Activated CD8-positive, alpha-beta memory T cell treated with anti-CD3 and anti-CD28 coated beads, Interleukin-2, amount 10 ng/mL, durations not matched to agents 7 days and 5 days (primary cell): ENCODE measurements at regions not wholly inside any gene's neighbourhood (a gene's known extent, or its start where the extent isn't known, plus 50 kb on each side); places are given as distances from the start of the nearest gene placed in this dataset.

Experiments used
- ATAC-seq: fragments of 150-1000 bp; cut with Tn5 transposase; one replicate; pipeline ENCODE4 v1.10.0; 2021; ENCODE audit warnings: moderate library complexity
- CTCF ChIA-PET: fragments of 350-600 bp; sonication (Branson Sonifier 250); formaldehyde crosslinking; loops from one replicate; lab custom pipeline; 2021; ENCODE audit warnings: antibody characterized with exemption; lab: Charles Lee
- DNase-seq: peaks from one replicate; pipeline ENCODE4 v3.0.0-alpha.2; 2020
- H3K27ac Mint-ChIP-seq: one replicate; pipeline ENCODE4 v1.8.0; 2021; ENCODE audit warnings: mild to moderate bottlenecking, mixed read lengths
- H3K27me3 Mint-ChIP-seq: one replicate; pipeline ENCODE4 v1.8.0; 2021; ENCODE audit warnings: mixed read lengths
- H3K36me3 Mint-ChIP-seq: one replicate; pipeline ENCODE4 v1.8.0; 2021; ENCODE audit warnings: mild to moderate bottlenecking, mixed read lengths
- H3K4me1 Mint-ChIP-seq: one replicate; pipeline ENCODE4 v1.8.0; 2021; ENCODE audit warnings: mixed read lengths
- H3K4me3 Mint-ChIP-seq: one replicate; pipeline ENCODE4 v1.8.0; 2021; ENCODE audit warnings: mild to moderate bottlenecking, moderate library complexity, mixed read lengths
- H3K9me3 Mint-ChIP-seq: one replicate; pipeline ENCODE4 v1.8.0; 2022; ENCODE audit warnings: low read depth, mixed read lengths

DNA sequence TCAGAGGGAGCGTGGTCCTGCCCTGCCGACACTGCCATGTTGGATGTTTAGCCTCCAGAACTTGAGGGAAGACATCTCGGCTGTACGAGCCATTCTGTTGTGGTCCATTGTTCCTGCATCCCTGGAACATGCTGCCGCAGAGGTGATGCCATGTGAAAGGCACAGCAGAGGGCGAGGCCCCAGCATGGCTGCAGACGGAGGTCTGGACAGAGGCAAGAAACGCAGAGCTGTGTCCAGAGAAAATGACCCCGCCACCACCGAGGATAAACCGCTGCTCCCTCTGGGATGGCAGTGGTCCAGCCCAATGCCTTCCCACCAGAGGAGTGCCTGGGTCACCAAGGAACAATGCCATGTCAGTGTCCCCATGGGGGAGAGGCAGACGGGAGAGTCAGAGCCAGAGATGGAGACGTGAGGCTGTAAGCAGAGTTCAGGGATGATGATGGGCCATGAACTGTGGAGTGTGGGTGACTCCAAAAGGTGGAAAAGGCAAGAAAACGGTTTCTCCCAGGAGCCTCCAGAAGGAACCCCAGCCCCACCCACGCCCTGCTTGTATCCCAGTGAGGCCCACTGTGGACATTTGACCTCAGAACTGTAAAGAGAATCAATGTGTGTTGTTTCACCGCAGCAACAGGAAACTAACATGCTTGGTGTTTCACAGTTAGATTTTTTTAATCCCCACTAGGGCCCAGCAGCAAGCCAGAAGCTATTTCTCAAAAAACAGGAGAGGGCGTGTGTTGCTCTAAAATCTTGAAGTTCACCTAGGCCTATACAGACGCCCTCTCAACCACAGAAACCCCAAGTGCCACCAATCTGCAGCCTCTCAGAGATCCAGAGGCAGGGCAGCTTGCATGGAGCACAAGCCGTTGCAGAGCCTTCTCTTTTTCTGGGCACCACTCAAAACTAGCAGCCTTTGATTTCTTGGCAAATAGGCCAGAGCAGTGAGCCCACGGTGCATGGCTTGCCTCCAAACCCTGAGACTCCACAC, 1422.9 kb downstream of the TBC1D22A start:
- peaks cover 9% of the 10 kb centered on the region for H3K4me1 Mint-ChIP-seq
- no peaks in the 10 kb centered on the region for H3K9me3 Mint-ChIP-seq
- peaks cover 2% of the 10 kb centered on the region for H3K27me3 Mint-ChIP-seq
- H3K36me3 Mint-ChIP-seq, result no peaks in the 10 kb centered on the region
- DNase-seq (no peak), ATAC-seq (no peak)
- CTCF ChIA-PET, result interaction anchor here (1.5 kb wide), 1 partner anchor 10 kb away, joined by 4 read pairs; no protein-coding TSS in a partner anchor
- H3K27ac Mint-ChIP-seq, result no peak overlapping the region
- H3K4me3 Mint-ChIP-seq, result no peak overlapping the region

DNA sequence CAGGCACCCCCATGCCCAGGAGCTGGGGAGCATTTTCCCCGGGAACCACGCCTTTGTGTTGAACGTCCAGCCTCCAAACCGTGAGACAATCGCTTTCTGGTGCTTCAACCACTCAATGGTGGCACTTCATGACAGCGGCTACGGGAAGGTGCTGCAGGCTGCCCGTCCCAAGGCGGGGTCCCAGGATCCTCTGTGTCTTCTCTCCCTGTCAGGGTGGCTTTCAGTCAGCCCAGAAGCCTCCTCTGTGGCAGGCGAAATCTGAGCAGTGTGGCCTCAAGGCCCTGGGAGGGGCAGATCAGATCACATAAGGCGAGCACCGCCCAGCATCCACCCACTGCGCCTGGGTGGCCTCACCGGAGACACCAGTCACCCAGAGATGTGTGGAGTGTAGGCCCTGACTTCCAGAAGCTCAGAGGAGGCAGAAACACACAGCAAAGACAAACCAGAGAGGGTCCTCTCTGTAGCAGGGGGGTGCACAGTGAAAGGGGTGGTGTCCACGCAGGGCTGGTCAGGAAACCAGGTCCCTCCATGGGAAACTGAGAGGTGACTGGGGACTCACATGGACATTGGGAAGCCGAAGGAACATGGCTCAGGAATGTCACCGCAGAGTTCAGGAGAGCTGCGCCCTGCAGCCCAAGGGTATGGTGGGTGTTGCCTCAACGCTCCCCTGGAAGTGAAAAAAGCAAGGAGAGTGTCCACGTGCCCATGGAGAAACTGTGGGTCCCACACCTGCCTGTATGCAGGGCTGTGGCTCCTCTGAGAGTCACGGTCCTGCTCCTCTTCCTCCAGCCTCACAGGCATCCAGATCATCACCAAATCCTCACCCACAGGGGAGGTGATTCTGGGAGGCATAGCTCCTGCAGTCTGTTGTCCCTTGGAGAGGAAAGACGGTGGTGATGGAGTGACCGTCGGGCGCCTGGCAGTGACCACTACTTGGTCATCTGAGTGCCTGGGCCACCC, 1420.7 kb downstream of the TBC1D22A start:
- Mint-ChIP-seq H3K4me1 (peaks cover 5% of the 10 kb centered on the region), H3K27ac (no peak overlapping the region), H3K4me3 (no peak overlapping the region), H3K9me3 (no peaks in the 10 kb centered on the region), H3K27me3 (no peaks in the 10 kb centered on the region), H3K36me3 (no peaks in the 10 kb centered on the region)
- no peak for ATAC-seq
- no peak for DNase-seq
- CTCF ChIA-PET, result interaction anchor here (1.5 kb wide), 1 partner anchor 8 kb away, joined by 4 read pairs; no protein-coding TSS in a partner anchor

DNA sequence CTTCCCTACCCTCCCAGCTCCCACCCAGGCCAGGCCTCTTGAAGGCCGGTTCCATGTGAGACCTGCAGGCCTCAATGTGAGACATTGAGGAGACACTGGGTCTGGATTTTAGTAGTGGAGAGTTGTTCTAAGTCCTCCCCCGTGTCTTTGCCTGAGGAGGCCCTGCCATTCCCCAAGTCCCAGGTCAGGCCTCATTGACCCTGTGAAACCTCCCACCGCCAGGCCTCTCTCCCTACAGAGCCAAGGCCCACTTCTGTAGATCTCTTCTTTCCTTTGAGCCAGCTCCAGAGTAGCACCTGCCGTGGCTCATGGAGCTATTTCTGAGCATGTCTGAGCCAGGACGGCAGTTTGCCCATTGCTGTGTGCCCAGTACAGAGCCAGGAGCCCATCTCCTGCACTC, 1419.6 kb downstream of the TBC1D22A start:
- no peaks in the 10 kb centered on the region for H3K27me3 Mint-ChIP-seq
- H3K27ac Mint-ChIP-seq, result no peak overlapping the region
- DNase-seq (no peak), ATAC-seq (no peak)
- H3K9me3 Mint-ChIP-seq, result no peaks in the 10 kb centered on the region
- H3K36me3 Mint-ChIP-seq, result no peaks in the 10 kb centered on the region
- no peak overlapping the region for H3K4me3 Mint-ChIP-seq
- CTCF ChIA-PET, result no interaction called here
- H3K4me1 Mint-ChIP-seq, result peaks cover 5% of the 10 kb centered on the region

DNA sequence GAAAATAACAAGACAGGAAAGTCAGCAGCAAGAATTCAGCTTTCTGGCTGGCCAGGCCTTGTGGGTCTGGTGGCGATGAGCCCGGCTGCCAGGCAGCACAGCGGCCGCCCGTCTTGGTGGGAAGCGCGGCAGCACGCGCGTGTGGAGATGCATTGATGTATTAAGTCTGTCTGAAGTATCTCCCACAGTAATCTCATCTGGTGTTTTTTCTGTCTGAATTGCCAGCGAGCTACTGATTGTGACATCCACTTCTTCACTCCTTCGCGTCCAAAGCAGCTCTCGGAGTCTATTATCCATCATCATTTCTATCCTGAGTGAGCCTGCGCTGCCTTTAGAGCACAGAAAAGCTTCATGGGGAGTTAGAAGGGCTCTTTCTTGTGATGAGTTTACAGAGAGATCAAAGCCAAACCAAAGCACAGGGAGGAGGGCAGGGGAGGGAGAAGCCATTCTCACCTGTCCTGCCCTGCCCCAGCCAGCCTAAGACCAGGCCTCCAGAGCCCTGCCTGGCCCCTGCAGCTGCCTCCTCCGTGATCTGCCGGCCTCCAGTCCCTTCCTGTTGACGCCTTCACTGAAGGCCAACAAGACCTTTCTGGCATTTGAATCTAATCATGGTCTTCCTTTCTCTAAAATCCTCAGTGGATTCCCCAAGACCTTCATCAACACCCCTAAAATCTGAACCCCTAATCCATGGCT, 1419.0 kb downstream of the TBC1D22A start:
- Mint-ChIP-seq H3K4me3 (no peak overlapping the region), H3K9me3 (no peaks in the 10 kb centered on the region), H3K36me3 (no peaks in the 10 kb centered on the region), H3K27me3 (no peaks in the 10 kb centered on the region), H3K27ac (no peak overlapping the region), H3K4me1 (peaks cover 5% of the 10 kb centered on the region)
- DNase-seq (no peak), ATAC-seq (no peak)
- CTCF ChIA-PET, result no interaction called here

DNA sequence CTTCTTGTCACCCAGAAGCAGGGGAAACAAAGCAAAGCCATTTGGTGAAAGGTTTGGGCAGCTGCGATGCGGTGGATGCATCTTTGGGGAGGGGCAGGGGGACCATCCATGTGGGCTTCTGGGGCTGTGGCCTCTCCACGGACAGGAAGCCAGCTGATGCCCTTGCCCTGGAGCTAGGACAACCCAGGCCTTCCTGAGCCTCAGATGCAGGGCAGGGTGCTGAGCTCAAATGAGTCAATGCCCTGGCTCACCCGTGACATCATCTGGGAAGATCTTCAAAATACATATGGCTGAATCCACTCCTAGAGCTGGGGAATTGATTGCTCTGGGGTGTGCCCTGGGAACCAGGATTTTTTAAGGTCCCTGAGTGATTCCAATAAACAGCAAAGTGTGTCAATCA, 1418.2 kb downstream of the TBC1D22A start:
- H3K27me3 Mint-ChIP-seq, result no peaks in the 10 kb centered on the region
- CTCF ChIA-PET, result no interaction called here
- H3K27ac Mint-ChIP-seq, result no peak overlapping the region
- no peaks in the 10 kb centered on the region for H3K36me3 Mint-ChIP-seq
- peaks cover 5% of the 10 kb centered on the region for H3K4me1 Mint-ChIP-seq
- no peaks in the 10 kb centered on the region for H3K9me3 Mint-ChIP-seq
- H3K4me3 Mint-ChIP-seq, result no peak overlapping the region
- DNase-seq (no peak), ATAC-seq (no peak)

DNA sequence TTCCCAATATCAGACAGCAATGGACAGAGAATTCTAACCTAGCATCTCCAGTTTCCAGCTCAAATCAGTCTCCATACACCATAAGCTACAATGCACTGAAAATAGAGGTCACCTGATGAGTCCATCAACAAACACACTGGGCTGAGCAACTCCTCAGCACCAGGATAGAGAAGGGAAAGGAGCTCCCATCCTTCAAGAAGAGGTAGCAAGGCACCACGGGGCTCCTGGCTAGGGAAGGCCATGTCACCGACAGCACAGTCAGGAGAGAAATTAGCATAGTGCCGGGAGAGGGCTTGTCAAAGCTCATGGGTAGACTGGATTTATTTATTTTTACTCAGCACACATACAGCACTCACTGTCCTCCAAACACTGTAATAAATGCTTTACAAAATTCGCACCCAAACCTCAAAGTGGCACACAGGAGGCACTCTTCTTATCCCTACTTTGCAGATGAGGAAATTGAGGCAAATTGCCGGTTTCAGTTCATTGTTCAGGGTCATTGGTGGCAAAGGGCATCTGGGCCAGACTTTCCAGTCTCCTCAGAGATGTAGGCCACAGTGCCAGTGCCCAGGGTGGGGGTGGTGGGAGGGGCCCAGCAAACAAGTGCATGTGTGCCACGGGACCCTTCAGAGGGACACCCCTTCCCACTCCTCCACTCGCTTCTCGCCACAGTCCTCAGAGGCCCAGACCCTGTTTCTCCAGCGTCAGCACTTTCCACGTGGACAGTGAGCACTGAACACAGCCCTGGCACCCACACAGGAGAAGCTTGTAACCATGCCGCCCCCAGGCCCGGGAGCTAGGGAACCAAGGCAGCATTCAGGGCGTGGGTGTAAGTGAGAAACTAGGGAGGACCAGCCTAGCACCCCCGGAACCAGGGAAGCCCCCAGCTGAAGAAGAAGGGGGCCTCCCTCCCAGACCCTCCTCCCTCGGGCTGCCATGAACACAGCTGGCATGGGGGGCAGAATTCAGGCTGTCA, 1417.4 kb downstream of the TBC1D22A start:
- H3K9me3 Mint-ChIP-seq, result no peaks in the 10 kb centered on the region
- no peak overlapping the region for H3K4me3 Mint-ChIP-seq
- H3K27me3 Mint-ChIP-seq, result no peaks in the 10 kb centered on the region
- DNase-seq, result no peak
- no peaks in the 10 kb centered on the region for H3K36me3 Mint-ChIP-seq
- ATAC-seq, result no peak
- CTCF ChIA-PET, result no interaction called here
- H3K4me1 Mint-ChIP-seq, result no peaks in the 10 kb centered on the region
- no peak overlapping the region for H3K27ac Mint-ChIP-seq

DNA sequence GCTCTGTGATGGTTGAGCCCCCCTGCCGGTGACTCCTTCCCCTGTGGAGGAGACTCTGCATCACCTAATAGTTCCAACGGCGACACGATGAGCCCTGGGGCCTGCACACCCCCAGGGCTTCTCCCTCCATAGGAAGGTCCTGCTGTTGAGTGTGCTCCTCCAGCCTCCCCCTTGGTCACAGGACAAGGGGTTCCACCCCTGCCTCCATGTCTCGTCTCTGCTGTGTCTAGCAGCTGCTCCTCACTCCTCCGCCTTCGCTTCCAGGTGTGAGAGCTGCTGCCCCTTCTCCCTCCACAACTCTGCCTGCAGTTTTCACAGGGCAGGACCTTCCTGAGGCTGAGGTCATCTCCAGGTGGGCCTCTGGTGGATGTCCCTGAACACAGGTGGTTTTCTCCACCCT, 1416.1 kb downstream of the TBC1D22A start:
- Mint-ChIP-seq H3K27me3 (no peaks in the 10 kb centered on the region), H3K9me3 (no peaks in the 10 kb centered on the region), H3K27ac (no peak overlapping the region), H3K4me3 (no peak overlapping the region), H3K4me1 (no peaks in the 10 kb centered on the region), H3K36me3 (no peaks in the 10 kb centered on the region)
- ATAC-seq (no peak), DNase-seq (no peak)
- CTCF ChIA-PET, result no interaction called here

DNA sequence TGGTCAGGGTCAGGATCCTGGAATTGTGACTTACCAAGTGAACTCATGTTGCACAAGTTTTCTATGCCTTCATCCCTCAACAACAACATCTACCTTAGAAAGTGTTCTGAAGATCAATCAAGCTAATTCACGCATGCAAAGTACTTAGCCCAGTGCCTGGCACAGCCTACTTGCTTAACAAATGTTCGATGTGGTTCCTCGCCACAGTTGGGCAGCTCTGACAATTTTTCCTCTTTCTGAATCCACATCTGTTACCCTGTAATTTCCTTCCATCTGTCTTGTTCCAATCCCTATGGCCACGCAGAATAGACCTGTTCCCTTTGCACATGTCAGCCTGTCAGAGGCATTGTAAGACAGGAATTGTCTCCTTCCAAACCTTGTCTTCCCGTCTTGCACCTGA, 1415.2 kb downstream of the TBC1D22A start:
- no peak for DNase-seq
- Mint-ChIP-seq H3K4me3 (no peak overlapping the region), H3K9me3 (no peaks in the 10 kb centered on the region), H3K36me3 (no peaks in the 10 kb centered on the region), H3K4me1 (no peaks in the 10 kb centered on the region), H3K27me3 (no peaks in the 10 kb centered on the region), H3K27ac (no peak overlapping the region)
- no peak for ATAC-seq
- CTCF ChIA-PET, result no interaction called here

DNA sequence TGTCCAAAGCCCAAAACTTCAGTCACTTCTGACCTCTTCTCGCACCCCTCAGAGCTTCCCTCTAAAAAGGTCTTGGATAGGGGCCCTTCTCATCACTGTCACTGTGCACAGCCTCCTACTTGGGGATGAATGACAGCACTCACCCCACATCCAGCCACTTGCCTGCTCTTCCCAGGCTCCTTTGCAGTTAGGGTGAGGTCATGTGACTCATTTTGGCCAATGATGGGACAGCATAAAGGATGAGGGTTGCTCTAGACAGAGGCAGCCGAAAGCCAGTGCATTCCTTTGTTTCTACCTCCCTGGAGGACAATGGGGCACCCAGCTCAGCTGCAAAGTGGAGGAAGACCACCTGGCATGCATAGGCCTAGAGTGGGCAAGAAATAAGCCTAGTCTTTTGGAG, 1413.3 kb downstream of the TBC1D22A start:
- no peak overlapping the region for H3K27ac Mint-ChIP-seq
- H3K4me1 Mint-ChIP-seq, result no peaks in the 10 kb centered on the region
- DNase-seq, result no peak
- H3K36me3 Mint-ChIP-seq, result no peaks in the 10 kb centered on the region
- H3K4me3 Mint-ChIP-seq, result no peak overlapping the region
- H3K9me3 Mint-ChIP-seq, result no peaks in the 10 kb centered on the region
- no peaks in the 10 kb centered on the region for H3K27me3 Mint-ChIP-seq
- ATAC-seq, result no peak
- CTCF ChIA-PET, result interaction anchor here (1.4 kb wide), 1 partner anchor 9 kb away, joined by 4 read pairs; no protein-coding TSS in a partner anchor

DNA sequence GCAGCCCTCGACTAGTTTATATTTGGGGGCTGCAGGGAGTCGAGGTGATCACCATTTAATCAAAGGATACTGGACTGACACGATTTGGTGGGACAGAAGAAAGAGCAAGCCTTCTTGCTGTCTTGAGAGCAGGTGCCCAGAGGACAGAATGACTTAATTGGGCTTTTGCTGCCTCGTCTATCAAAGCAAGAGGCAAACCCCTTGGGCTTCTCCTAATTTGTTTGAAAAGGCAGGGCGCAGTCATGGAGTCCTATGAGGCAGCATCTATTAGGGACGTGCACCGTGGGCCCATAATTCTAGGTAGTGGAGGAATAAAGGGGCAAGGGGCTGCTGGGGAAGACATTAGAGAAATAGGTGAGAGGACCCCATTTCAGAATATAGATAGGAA, 1411.3 kb downstream of the TBC1D22A start:
- Mint-ChIP-seq H3K36me3 (no peaks in the 10 kb centered on the region), H3K27ac (no peak overlapping the region), H3K4me3 (no peak overlapping the region), H3K27me3 (no peaks in the 10 kb centered on the region), H3K4me1 (no peaks in the 10 kb centered on the region), H3K9me3 (no peaks in the 10 kb centered on the region)
- DNase-seq (no peak), ATAC-seq (no peak)
- CTCF ChIA-PET, result no interaction called here

DNA sequence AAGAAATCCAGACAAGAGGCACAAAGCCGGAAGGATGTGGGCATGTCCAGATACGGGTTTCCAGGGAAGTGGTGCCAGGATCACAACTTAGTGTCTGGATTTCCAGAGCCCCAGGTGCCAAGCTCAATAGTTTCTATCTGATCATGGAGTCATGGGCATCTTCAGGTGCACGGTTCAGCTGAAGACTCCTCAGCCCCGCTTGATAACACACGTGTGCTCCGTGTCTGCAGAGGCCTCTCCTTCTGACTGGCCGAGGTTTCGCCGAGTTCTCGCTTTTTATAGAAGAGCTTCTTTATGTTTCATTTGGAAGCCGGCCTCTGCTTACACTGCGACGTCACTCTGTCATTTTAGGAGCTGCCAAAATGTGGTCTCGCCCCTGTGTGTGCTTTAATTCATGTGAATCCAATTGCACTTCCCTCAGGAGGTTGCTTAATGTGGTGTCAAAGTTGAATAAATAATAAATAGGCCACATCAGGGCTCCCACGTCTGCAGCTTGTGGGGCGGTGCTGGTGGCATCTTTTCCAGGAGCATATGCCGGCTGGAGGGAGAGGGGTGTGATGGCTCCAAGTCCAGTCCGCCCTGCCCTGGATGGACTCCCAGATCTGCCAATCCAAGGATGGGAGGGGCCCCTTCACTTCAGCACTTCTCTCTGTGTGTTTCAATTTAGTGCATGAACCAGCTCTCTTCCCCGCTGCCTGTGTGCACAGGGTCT, 1410.8 kb downstream of the TBC1D22A start:
- Mint-ChIP-seq H3K36me3 (no peaks in the 10 kb centered on the region), H3K27ac (no peak overlapping the region), H3K27me3 (no peaks in the 10 kb centered on the region), H3K4me3 (no peak overlapping the region), H3K9me3 (no peaks in the 10 kb centered on the region), H3K4me1 (no peaks in the 10 kb centered on the region)
- DNase-seq (no peak), ATAC-seq (no peak)
- CTCF ChIA-PET, result no interaction called here

DNA sequence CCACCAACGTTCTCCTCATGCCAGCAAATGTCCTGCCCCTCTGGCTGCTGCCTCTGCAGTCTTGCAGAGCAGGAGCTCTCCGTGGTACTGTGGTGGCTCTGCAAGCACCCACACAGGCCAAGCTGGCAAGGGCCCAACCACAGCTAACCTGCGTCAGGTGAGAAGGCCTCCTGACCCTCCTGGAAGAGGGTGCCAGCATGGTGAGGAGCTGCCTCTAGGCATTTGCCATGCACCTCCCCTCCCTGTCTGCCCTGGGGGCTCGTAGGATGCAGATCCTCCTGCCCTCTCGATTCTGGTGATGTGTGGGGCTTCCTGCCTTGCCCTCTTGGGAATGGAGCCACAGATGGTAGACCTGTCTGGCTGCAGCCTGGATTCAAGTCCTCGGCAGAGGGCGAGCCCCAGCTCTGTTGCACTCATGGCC, 1408.8 kb downstream of the TBC1D22A start:
- ATAC-seq (no peak), DNase-seq (no peak)
- no peaks in the 10 kb centered on the region for H3K36me3 Mint-ChIP-seq
- no peaks in the 10 kb centered on the region for H3K27me3 Mint-ChIP-seq
- H3K4me3 Mint-ChIP-seq, result no peak overlapping the region
- H3K4me1 Mint-ChIP-seq, result no peaks in the 10 kb centered on the region
- no peak overlapping the region for H3K27ac Mint-ChIP-seq
- no peaks in the 10 kb centered on the region for H3K9me3 Mint-ChIP-seq
- CTCF ChIA-PET, result no interaction called here
